HepG2 (cell line): ENCODE measurements at regions not wholly inside any gene's neighbourhood (a gene's known extent, or its start where the extent isn't known, plus 50 kb on each side); places are given as distances from the start of the nearest gene placed in this dataset.

ENCODE experiments used
- CEBPB ChIP-seq: IDR thresholded peaks from 2 replicates; pipeline ENCODE4 v1.6.1; 2011; ENCODE audit warnings: low read depth, low read length, improper control_type of control experiment, borderline replicate concordance
- NR2C2 ChIP-seq: sonication (generic); formaldehyde crosslinking; IDR thresholded peaks from 2 replicates; pipeline ENCODE4 v1.4.0; 2020; ENCODE audit warnings: missing genetic modification reagents, mild to moderate bottlenecking, moderate library complexity, borderline replicate concordance
- ZFAT ChIP-seq: sonication (generic); formaldehyde crosslinking; conservative IDR thresholded peaks from 2 replicates; pipeline ENCODE4 v1.8.1; 2023; ENCODE audit warnings: missing genetic modification reagents, inconsistent platforms
- ZNF3 ChIP-seq: IDR thresholded peaks from 2 replicates; pipeline ENCODE4 v1.7.0; 2017; ENCODE audit warnings: inconsistent platforms
- TF ChIP-seq, protein P1 (sequence below): sonication (generic); formaldehyde crosslinking; IDR thresholded peaks from 2 replicates; pipeline ENCODE4 v1.5.1; 2020; ENCODE audit warnings: missing genetic modification reagents, mild to moderate bottlenecking, borderline replicate concordance
- TF ChIP-seq, protein P2 (sequence below): sonication (generic); formaldehyde crosslinking; IDR thresholded peaks from 2 replicates; pipeline ENCODE4 v1.8.1; 2023; ENCODE audit warnings: missing genetic modification reagents, inconsistent platforms, borderline replicate concordance
- TF ChIP-seq, protein P3 (sequence below): sonication (generic); formaldehyde crosslinking; IDR thresholded peaks from 2 replicates; pipeline ENCODE4 v1.5.0; 2020; ENCODE audit warnings: mild to moderate bottlenecking, missing genetic modification reagents
- TF ChIP-seq, protein P4 (sequence below): sonication (generic); formaldehyde crosslinking; conservative IDR thresholded peaks from 2 replicates; pipeline ENCODE4 v1.8.0; 2022; ENCODE audit warnings: mild to moderate bottlenecking, moderate library complexity, missing genetic modification reagents
- TF ChIP-seq, protein P5 (sequence below): sonication (generic); formaldehyde crosslinking; IDR thresholded peaks from 2 replicates; pipeline ENCODE4 v1.4.0; 2020; ENCODE audit warnings: missing genetic modification reagents

DNA sequence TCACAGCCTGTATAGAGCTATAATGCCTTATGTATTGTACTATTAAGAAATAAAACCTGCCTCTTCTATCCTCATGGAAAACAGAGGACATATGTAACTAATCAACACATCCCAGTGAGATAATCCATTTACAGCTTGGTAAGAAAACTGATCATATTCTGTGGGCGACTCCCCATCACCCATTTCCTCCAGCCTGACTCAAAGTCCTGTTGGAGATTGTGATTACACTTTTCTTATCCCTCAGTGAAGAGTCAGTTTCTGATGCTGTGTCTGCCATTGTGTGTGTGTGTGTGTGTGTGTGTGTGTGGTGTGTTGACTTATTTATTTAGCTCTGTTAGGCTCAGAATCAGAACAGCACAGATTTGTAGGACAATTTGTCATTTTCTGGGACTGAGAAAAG, 212.8 kb downstream of the FGF9 start (continued):
- TF ChIP-seq, protein P1, sequence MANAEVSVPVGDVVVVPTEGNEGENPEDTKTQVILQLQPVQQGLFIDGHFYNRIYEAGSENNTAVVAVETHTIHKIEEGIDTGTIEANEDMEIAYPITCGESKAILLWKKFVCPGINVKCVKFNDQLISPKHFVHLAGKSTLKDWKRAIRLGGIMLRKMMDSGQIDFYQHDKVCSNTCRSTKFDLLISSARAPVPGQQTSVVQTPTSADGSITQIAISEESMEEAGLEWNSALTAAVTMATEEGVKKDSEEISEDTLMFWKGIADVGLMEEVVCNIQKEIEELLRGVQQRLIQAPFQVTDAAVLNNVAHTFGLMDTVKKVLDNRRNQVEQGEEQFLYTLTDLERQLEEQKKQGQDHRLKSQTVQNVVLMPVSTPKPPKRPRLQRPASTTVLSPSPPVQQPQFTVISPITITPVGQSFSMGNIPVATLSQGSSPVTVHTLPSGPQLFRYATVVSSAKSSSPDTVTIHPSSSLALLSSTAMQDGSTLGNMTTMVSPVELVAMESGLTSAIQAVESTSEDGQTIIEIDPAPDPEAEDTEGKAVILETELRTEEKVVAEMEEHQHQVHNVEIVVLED (CRISPR knock-in tag): no peak
- TF ChIP-seq, protein P2, sequence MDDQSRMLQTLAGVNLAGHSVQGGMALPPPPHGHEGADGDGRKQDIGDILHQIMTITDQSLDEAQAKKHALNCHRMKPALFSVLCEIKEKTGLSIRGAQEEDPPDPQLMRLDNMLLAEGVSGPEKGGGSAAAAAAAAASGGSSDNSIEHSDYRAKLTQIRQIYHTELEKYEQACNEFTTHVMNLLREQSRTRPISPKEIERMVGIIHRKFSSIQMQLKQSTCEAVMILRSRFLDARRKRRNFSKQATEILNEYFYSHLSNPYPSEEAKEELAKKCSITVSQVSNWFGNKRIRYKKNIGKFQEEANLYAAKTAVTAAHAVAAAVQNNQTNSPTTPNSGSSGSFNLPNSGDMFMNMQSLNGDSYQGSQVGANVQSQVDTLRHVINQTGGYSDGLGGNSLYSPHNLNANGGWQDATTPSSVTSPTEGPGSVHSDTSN: no peak
- TF ChIP-seq, protein P3, sequence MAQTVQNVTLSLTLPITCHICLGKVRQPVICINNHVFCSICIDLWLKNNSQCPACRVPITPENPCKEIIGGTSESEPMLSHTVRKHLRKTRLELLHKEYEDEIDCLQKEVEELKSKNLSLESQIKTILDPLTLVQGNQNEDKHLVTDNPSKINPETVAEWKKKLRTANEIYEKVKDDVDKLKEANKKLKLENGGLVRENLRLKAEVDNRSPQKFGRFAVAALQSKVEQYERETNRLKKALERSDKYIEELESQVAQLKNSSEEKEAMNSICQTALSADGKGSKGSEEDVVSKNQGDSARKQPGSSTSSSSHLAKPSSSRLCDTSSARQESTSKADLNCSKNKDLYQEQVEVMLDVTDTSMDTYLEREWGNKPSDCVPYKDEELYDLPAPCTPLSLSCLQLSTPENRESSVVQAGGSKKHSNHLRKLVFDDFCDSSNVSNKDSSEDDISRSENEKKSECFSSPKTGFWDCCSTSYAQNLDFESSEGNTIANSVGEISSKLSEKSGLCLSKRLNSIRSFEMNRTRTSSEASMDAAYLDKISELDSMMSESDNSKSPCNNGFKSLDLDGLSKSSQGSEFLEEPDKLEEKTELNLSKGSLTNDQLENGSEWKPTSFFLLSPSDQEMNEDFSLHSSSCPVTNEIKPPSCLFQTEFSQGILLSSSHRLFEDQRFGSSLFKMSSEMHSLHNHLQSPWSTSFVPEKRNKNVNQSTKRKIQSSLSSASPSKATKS: no peak
- TF ChIP-seq, protein P4, sequence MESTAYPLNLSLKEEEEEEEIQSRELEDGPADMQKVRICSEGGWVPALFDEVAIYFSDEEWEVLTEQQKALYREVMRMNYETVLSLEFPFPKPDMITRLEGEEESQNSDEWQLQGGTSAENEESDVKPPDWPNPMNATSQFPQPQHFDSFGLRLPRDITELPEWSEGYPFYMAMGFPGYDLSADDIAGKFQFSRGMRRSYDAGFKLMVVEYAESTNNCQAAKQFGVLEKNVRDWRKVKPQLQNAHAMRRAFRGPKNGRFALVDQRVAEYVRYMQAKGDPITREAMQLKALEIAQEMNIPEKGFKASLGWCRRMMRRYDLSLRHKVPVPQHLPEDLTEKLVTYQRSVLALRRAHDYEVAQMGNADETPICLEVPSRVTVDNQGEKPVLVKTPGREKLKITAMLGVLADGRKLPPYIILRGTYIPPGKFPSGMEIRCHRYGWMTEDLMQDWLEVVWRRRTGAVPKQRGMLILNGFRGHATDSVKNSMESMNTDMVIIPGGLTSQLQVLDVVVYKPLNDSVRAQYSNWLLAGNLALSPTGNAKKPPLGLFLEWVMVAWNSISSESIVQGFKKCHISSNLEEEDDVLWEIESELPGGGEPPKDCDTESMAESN (CRISPR knock-in tag): no peak
- TF ChIP-seq CEBPB: no peak
- TF ChIP-seq ZFAT (CRISPR knock-in tag): no peak
- TF ChIP-seq, protein P5, sequence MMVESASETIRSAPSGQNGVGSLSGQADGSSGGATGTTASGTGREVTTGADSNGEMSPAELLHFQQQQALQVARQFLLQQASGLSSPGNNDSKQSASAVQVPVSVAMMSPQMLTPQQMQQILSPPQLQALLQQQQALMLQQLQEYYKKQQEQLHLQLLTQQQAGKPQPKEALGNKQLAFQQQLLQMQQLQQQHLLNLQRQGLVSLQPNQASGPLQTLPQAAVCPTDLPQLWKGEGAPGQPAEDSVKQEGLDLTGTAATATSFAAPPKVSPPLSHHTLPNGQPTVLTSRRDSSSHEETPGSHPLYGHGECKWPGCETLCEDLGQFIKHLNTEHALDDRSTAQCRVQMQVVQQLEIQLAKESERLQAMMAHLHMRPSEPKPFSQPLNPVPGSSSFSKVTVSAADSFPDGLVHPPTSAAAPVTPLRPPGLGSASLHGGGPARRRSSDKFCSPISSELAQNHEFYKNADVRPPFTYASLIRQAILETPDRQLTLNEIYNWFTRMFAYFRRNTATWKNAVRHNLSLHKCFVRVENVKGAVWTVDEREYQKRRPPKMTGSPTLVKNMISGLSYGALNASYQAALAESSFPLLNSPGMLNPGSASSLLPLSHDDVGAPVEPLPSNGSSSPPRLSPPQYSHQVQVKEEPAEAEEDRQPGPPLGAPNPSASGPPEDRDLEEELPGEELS (CRISPR knock-in tag): no peak
- no peak for TF ChIP-seq NR2C2 (CRISPR knock-in tag)
- no peak for TF ChIP-seq ZNF3 (CRISPR knock-in tag)
